HG03139 (cell line): ENCODE measurements at regions not wholly inside any gene's neighbourhood (a gene's known extent, or its start where the extent isn't known, plus 50 kb on each side); places are given as distances from the start of the nearest gene placed in this dataset.
A peak's percentile ranks its signal among the peaks of the same experiment; 100 is the strongest.
"Not testable (repeated sequence)": the region's sequence is repeated elsewhere in the genome, so short reads cannot be mapped to it uniquely, and the experiment has no call there.

Experiments
- ATAC-seq: cut with Tn5 transposase; IDR thresholded peaks from one replicate; pipeline ENCODE4 v1.9.1; 2021; ENCODE audit not compliant: unreplicated experiment

DNA sequence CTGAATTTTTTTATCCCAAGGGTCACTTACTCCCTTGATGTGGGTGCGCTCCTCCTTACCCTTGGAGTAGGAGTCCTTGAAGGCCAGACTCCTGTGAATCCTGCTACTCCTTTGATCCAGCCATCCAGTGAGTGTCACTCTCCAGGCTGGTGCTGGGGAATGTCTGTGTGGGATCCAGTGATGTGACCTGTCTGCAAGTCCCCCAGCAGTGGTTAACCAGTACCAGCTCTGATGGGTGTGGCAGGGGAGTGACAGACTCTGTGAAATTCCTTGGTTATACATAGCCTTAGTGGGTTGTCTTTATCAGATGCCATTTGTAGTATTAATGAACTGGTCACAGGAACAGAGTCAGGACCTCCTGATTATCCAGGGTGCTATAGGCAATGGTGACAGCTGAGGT lies 409.5 kb upstream of the LMO3 start:
- ATAC-seq: no peak

DNA sequence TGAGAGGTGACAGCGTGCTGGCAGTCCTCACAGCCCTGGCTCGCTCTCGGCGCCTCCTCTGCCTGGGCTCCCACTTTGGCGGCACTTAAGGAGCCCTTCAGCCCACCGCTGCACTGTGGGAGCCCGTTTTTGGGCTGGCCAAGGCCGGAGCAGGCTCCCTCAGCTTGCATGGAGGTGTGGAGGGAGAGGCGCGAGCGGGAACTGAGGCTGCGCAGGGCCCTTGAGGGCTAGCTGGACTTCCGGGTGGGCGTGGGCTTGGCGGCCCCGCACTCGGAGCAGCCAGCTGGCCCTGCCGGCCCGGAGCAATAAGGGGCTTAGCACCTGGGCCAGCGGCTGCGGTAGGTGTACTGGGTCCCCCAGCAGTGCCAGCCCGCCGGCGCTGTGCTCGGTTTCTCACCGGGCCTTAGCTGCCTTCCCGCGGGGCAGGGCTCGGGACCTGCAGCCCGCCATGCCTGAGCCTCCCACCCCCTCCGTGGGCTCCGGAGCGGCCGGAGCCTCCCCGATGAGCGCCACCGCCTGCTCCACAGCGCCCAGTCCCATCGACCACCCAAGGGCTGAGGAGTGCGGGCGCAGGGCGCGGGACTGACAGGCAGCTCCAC lies 401.6 kb upstream of the LMO3 start:
- not testable (repeated sequence) for ATAC-seq

GRCh38 chr12:16998538-16998937 lies 392.6 kb upstream of the LMO3 start:
- ATAC-seq: not testable (repeated sequence)

DNA sequence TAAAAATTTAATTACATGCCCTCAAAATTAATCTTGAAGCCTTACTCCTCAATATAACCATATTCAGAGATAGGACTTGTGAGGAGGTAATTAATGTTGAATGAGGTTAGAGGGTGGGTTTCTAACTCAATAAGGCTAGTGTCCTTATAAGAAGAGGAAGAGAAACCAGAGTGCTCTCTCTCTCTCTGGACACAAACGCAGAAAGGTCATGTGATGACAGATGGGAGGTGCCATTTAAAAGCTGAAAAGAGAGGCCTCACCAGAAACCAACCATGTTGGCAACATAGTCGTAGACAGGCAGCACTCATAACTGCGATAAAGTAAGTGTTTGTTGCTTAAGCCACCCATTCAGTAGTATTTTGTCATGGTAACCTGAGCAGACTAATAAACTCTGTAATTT lies 378.5 kb upstream of the LMO3 start:
- no peak for ATAC-seq

GRCh38 chr12:16972923-16973770 lies 367.2 kb upstream of the LMO3 start:
- ATAC-seq: no peak

- ATAC-seq: no peak
These were observed 356.9 kb upstream of the LMO3 start for GRCh38 chr12:16962889-16963288.

DNA sequence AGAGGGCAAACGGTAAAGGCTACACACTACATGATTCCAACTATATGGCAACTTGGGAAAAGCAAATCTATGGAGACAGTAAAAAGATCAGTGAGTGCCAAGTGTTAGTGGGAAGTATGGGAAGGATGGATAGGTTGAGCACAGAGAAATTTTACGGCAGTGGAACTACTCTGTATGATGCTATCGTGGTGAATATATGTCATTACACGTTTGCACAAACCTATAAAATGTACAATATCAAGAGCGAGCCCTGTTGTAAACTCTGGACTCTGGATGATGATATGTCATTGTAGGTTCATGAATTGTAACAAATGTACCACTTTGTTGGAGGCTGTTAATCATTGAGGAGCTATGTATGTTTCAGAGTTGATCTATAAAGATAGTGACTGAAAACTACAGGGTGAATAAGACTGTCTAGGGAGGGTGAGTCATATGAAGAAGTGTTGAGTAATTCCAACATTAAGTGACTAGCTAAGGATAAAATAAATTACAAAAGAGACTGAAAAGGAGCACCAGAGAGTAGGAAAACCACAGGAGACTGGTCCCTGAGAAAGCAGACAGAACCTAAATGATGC lies 349.2 kb upstream of the LMO3 start:
- ATAC-seq: no peak

DNA sequence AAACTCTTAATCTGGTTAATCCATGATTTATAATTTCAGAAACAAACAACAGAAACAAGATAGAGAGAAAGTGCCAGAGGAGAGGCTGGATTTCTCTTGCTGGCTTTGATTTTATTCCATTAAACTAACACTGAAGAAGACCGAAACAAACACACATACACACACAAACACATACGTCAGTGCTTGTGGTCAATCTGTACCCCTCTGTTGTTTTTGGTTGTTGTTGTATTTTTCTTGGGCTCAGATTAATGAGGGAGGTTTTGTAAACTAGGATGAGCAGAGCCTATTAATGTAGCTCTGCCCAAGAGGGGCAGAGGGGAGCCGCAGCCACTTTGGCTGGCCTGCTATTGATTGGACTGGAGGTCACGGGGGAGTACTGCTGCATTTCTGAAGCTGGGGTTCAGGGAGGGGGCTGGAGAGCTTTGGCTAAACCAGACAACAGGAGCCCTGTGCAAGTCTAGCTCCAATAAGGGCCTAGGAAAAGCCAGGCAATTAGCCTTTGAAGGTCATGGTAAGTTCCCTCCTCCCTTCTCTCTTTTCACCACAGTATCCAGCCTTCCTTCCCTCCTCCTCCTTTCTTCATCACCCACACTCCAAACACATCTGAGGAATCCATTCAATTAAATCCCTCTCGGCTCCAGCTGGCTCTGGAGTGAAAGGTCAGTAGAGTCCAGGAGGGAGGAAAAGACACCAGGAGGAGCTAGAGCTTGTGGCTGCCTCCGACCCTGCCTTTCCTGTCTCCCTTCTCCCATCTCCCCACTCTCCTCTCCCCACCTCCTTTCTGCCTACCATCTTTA lies 344.1 kb upstream of the LMO3 start:
- no peak for ATAC-seq

GRCh38 chr12:16949371-16949770 lies 343.4 kb upstream of the LMO3 start:
- no peak for ATAC-seq

DNA sequence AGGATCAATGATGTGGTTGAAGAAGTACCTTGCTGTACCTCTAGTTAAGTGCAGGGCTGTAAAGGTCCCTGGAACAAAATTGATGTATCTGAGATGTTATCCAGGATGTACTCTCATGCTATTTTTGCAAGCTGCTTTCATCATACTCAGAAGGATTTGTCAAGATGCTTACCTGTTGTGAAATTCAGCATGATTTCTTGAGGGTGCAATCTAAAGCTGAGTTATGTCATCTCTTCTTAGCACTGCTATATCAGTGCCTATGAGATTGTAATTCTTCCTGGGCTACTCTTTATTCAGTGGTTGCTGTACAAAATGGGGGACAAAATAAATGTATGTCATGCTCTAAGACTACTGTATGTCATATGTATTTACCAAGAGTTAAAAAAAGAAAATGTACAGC lies 340.7 kb upstream of the LMO3 start:
- ATAC-seq: no peak

GRCh38 chr12:16939871-16940306 lies 333.9 kb upstream of the LMO3 start:
- ATAC-seq: peak; percentile 99

DNA sequence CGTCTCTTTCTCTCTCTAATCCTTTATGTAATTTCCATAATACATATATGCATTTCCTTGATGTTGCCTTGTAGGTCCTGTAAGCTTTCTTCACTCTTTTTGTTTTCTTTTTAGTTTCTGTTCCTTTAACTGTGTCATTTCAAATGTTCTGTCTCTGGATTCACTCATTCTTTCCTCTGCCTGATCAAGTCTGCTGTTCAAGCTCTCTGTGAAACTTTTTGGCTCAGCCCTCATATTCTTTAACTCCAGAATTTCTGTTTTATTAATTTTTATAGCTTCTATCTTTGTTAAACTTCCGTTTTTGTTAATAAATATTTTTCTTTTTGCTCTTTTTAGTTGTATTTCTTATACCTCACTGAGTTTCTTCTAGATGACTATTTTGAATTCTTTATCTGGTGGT lies 321.3 kb upstream of the LMO3 start:
- ATAC-seq: no peak

DNA sequence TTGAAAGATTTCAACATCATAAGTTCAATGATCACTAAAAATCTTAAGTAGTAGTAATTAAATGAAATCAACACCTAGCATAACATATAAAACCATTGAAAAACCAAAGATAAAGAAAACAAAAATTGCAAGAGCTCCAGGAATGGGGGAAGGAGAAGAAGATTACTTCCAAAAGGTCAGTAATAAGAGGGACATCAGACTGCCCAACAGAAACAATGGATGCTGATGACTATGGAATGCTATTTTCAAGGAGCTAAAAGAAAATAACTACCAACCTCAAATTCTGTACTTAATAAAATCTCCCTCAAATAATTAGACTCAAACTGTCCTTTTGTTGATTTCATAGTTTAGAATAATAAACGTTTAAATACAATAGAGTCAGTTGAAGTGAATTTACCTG lies 314.5 kb upstream of the LMO3 start:
- no peak for ATAC-seq

DNA sequence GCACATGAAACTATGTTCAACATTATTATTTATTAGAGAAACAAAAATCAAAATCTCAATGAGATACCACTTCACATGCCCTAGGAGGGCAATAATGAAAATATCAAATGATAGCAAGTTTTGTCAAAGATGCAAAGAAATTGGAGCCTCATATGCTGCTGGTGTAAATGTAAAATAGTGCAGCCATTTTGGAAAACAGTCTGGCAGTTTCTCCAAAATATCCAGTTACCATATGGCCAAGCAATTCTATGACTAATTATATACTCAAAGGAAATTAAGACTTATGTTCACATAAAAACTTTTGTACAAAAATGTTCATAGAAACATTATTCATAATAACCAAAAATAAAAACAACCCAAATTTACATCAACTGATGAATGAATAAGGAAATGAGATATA lies 313.6 kb upstream of the LMO3 start:
- ATAC-seq: no peak

- ATAC-seq: no peak
These were observed 308.9 kb upstream of the LMO3 start for GRCh38 chr12:16914853-16915252.

DNA sequence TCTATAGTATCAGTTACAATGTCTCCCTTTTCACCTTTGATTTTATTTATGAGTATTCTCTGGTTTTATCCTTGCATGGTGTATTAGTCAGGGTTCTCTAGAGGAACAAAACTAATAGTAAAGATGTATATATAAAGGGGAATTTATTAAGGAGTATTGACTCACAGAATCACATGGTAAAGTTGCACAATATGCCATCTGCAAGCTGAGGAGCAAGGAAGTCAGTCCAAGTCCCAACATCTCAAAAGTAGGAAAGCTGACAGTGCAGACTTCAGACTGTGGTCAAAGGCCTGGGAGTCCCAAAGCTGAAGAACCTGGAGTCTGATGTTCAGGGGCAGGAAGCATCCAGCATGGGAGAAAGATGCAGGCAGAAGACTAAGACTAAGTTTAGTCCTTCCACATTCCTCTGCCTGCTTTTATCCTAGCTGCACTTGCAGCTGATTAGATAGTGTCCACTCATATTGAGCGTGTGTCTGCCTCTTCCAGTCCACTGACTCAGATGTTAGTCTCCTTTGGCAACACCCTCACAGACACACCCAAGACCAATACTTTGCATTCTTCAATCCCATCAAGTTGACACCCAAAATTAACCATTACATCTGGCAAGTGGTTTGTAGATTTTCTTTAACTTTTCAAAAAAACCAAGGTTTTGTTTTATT lies 308.0 kb upstream of the LMO3 start:
- no peak for ATAC-seq

- ATAC-seq: no peak
These were observed 296.0 kb upstream of the LMO3 start for GRCh38 chr12:16901946-16902345.

GRCh38 chr12:16893426-16893825 lies 287.5 kb upstream of the LMO3 start:
- ATAC-seq: no peak

DNA sequence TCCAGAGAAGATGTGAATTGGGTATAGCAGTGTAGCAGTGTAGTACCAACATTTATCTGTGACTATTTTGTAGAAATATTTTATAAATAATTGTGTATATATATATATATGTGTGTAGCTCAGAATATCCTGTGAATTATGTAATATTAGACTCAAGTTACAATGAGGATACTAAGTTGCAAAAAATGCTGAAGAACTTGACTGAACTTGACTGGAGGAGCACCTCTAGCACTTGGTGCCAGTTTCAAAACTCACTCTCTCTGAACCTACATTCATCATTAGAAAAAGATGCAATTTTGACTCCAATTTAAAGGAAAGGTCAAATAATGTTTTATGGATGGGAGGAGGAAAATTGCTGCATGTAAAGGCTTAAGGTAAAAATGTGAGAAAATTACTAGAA lies 285.7 kb upstream of the LMO3 start:
- no peak for ATAC-seq

DNA sequence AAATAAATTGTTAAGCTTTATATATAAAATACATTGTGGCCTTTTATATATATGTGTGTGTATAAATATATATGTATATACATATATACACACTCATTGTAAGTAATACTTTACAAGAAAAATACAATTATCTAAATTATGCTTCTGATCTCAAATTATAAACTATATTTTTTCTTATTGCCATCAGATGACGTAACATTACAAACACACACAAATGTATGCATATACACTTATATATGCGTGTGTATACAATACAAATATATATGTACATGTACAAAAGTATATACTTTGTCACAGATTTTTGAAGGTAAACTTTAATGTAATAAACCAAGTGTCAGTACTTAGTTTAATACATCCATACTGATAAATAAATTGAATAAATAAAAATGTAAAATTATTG lies 278.9 kb upstream of the LMO3 start:
- no peak for ATAC-seq

DNA sequence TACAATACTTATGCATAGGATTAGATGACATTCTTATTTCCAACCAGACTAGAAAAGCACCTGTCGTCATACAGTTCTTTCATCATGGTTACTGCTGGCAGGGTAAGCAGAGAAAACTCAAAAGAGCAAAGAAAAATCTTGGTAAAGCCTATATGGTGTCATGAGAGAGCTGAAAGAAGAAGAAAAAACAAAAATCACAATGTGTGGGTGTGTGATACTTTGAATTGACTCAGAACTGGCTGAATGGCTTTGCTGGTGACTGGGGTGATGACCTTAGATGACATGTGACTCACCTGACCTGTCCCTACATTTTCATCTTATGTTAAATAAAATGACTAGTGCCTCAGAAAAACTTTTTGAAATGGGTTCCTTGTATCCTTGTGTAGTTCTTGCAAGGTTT lies 278.1 kb upstream of the LMO3 start:
- no peak for ATAC-seq
